GM18907 (cell line): ENCODE measurements at regions not wholly inside any gene's neighbourhood (a gene's known extent, or its start where the extent isn't known, plus 50 kb on each side); places are given as distances from the start of the nearest gene placed in this dataset.
"Not testable (repeated sequence)": the region's sequence is repeated elsewhere in the genome, so short reads cannot be mapped to it uniquely, and the experiment has no call there.

Experiments used
- ATAC-seq: cut with Tn5 transposase; IDR thresholded peaks from one replicate; pipeline ENCODE4 v1.9.1; 2021; ENCODE audit warnings: mild to moderate bottlenecking, moderate library complexity; ENCODE audit not compliant: unreplicated experiment

DNA sequence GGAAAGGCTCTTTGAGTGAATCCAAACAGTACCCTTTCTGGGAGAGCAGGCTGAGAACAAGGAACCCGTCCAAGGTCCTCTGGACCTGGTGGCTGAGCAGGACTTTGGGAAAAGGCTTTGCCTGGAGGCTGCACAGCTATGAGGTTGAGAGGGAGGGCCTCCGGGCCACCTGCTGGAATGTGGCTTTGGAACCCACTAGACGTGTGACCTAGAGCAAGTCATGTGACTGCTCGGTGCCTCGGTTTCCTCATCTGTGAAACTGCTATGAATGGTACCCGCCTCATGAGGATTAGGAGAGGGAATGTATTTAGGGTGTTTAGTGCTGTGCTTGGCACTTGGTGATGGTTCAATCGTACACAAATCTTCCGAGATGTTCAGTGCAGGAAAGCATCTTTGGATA is 50.4 kb downstream of the HAPSTR1 start:
- ATAC-seq, result no peak

DNA sequence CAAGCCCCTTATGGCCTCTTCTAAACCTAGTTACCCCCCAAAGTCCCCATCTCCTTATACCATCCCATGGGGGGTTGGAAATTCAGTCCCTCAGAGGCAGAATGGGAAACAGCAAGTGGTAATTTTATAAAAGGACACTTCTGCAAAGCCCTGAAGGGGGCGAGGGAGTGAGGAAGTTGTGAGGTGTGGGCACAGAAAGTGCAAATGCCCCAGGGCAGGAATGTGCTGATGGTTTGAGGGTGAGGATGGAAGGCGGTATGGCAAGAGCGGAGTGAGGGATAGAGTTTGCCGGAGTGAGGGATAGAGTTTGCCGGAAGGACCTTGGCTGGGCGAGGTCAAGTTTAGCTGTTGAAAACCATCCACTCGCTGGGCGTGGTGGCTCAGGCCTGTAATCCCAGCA is 52.7 kb downstream of the HAPSTR1 start:
- ATAC-seq, result no peak

DNA sequence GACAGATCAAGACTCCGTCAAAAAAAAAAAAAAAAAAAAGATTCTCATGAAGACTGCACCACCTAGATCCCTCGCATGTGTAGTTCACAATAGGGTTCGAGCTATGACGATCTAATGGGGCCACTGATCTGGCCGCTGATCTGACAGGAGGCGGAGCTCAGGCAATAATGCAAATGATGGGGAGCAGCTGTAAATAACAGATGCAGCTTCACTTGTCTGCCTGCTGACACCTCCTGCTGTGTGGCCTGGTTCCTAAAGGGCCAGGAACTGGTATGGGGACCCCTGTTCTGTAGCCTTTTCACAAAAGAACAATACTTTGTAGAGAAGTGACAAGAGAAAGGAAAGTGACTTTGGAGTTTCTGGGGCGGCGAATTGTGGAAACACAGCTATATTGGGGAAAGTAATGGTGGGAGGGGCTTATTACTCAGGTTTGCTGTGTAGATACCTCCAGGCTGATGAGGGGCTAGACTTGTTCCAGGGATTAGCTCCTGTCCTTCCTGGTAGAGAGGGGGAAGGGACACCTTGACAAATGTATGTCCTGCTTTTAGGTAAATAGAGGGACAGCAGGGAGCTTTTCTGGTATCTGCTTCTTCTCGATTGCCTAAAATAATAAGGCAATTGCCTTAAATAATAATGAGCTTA is 57.1 kb downstream of the HAPSTR1 start:
- ATAC-seq, result no peak

DNA sequence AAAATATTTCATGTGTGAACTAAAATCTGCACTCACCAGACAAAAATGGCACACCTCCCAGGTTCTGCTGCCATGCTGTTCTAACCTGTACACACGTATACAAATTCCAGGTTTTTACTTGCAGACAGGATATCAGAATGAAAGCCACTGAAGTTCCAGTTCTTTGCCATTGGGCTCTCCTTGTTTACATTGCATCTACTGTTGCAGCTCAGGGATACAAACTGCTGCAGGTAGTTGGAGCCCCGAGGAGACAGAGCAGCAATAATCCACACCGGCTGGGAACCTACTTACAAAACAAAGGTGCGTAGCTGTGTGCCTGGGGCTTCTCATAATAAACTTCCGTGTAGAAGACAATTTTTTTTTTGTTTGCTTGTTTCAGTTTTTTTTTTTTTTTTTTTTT is 59.6 kb downstream of the HAPSTR1 start:
- no peak for ATAC-seq

DNA sequence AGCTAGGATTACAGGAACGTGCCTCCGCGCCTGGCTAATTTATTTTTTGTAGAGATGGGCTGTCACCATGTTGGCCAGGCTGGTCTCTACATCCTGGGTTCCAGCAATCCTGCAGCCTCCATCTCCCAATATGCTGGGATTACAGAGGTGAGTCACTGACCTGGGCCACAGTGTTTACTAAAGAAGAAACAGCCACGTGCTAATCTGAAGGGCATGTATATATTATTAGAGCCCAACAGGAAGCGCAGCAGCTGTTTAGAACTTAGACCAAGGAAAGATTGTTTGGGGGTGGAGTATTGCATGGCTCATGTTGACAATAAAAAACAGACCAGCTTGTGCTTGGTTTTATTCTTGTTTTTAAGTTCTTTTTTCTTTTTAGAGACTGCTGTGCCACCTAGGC is 60.2 kb downstream of the HAPSTR1 start:
- no peak for ATAC-seq

DNA sequence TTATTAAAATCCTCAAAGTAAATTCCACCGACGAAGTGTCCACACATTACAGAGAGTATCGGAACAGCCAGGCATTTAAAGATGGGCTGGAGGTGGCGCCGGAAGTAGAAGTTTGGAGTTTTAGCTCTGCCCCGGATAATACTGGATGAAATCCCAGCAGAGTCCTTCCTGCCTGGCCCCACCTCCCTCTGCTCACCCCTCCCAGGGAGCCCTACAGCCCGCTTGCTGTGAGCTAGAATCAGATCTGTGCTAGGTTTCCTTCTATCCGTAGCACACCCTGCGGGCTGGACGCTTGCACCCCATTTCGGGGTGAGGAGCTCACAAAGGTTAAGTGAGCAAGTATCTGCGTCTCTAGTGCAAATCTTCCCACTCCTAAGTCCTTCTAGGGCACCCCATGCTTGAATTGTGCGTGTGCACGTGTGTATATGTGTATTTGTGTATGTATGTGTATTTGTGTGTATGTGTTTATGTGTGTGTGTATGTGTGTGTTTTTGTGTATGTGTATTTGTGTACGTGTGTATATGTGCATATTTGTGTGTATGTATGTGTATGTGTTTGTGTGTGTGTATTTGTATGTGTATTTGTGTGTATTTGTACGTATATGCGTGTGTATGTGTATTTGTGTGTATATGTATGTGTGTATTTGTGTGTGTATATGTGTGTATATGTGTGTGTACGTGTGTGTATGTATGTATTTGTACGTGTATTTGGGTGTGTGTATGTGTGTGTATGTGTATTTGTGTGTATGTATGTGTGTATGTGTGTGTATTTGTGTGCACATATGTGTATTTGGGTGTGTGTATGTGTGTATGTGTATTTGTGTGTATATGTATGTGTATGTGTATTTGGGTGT is 61.4 kb downstream of the HAPSTR1 start:
- ATAC-seq, result no peak

DNA sequence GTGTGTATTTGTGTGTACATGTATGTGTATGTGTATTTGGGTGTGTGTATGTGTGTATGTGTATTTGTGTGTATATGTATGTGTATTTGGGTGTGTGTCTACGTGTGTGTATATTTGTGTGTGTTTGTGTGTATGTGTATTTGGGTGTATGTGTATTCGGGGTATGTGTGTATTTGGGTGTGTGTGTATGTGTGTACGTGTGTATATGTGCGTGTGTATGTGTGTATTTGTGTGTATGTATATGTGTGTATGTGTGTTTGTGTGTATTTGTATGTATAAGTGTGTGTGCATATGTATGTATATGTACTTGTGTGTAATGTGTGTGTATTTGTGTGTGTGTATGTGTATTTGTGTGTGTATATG is 62.0 kb downstream of the HAPSTR1 start:
- ATAC-seq, result no peak

DNA sequence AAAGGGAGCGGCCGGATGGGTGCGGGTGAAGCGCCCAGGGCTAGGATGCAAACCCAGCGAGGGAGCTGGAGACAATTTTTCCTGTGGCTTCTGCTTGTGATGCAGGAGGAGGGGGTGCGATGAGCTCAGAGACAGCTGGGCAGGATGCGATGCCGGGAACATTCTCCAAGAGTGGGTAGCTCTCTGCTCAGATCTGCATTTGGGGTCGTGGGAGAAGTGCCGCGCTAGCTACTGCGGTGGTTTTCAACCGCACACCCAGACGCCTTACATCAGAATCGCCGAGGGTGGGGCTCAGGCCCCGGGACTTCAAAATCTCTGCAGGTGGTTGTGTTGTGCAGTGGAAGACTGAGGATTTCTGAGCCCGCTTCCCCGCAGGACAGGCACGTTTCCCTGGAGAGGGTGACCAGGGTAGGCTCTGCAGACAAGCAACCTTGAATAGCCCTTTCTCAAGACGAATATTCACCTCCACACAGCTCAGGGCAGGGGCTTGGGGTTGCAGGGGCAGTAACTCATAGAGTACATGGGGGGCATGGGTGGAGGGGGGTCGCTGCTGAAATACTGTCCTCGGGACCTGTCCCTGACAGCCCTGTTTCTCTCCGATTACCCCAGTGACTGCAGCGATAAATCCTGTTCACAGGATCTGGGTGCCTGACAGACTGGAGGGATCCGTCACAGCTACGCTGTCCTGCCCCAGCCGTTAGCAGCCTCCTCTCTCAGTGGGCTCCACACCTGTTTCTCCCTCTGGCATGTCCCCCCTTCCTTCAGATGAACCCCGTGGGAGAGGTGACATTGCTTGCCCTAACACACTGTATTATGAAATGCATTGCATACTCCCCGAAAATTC is 63.3 kb downstream of the HAPSTR1 start:
- ATAC-seq, result no peak

DNA sequence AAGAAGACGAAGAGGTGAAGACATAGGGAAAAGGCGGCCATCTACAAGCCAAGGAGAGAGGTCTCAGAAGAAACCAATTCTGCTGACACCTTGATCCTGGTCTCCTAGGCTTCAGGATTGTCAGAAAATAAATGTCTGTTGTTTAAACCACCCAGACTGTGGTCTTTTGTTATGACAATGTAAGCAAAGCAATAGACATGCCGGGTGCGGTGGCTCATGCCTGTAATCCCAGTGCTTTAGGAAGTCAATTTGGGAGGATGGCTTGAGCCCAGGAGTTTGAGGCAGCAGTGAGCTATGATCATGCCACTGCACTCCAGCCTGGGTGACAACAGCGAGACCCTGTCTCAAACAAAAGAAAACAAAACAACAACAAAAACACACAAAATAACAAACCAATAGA is 64.4 kb downstream of the HAPSTR1 start:
- ATAC-seq, result no peak

DNA sequence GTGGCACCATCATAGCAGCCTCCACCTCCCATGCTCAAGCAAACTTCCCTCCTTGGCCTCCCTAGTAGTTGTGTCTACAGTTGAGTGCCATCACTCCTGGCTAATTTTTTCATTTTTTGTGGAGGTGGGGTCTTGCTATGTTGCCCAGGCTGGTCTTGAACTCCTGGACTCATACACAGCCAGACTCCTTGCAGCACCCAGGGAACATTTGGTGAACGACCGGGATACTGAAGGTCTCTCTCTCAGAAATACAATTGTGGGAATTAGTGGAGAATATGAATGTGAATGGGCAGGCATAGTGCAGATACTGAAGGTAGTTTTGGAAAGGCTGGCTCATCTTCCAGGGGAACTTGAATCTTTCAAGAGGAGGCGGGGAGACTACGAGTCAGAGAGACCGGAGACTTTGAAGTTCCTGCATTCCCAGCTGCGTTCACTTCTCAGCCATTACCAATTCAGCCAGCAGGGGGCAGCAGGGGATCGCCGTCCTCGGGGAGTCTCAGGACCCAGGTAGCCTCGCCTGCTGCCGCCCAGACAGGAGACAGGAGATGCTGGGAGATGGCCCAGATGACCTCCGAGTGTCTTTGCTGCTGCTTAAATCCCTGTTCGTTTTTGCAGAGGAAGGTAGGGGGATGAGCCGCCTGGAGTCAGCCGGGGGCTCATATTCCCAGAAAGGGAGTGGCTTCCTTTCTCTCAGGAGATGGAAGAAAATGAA is 68.6 kb downstream of the HAPSTR1 start:
- ATAC-seq, result peak; percentile 65

DNA sequence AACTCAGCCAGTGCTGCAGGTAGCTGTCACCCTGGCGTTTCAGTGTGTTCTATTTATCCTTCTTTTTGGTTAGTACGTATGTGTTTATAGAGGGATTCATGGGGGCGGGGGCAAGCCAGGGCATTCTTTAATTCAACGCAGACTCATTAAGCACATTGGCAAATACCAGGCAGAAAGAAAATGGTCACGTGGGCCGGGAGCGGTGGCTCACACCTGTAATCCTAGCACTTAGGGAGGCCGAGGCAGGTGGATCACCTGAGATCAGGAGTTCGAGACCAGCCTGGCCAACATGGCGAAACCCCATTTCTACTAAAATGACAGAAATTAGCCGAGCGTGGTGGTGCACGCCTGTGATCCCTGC is 69.1 kb downstream of the HAPSTR1 start:
- no peak for ATAC-seq

DNA sequence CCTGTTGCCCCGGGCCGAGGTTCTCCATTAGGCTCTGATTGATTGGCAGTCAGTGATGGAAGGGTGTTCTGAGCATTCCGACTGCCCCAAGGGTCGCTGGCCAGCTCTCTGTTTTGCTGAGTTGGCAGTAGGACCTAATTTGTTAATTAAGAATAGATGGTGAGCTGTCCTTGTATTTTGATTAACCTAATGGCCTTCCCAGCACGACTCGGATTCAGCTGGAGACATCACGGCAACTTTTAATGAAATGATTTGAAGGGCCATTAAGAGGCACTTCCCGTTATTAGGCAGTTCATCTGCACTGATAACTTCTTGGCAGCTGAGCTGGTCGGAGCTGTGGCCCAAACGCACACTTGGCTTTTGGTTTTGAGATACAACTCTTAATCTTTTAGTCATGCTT is 74.2 kb downstream of the HAPSTR1 start:
- no peak for ATAC-seq

DNA sequence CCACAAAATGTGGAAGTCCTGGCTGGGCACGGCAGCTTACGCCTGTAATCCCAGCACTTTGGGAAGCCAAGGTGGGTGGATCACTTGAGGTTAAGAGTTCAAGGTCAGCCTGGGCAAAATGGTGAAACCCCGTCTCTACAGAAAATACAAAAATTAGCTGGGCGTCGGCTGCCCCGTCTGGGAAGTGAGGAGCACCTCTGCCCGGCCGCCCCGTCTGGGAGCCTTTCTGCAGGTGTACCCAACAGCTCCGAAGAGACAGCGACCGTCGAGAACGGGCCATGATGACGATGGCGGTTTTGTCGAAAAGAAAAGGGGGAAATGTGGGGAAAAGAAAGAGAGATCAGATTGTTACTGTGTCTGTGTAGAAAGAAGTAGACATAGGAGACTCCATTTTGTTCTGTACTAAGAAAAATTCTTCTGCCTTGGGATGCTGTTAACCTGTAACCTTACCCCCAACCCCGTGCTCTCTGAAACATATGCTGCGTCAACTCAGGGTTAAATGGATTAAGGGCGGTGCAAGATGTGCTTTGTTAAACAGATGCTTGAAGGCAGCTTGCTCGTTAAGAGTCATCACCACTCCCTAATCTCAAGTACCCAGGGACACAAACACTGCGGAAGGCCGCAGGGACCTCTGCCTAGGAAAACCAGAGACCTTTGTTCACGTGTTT is 75.0 kb downstream of the HAPSTR1 start:
- ATAC-seq, result not testable (repeated sequence)

DNA sequence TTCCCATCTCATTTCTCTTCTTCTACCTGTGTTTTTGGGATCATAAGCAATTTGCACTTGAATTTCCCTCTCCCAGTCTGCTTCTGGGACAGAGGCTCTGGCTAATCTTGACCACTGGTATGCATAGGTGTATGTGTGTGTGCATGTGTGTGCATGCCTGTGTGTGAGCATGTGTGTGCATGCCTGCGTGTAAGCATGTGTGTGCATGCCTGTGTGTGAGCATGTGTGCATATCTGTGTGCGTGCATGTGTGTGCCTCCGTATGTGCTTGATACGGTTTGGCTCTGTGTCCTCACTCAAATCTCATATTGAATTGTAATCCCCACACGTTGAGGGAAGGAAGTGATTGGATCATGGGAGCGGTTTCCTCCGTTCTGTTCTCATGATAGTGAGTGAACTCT is 77.7 kb downstream of the HAPSTR1 start:
- no peak for ATAC-seq

DNA sequence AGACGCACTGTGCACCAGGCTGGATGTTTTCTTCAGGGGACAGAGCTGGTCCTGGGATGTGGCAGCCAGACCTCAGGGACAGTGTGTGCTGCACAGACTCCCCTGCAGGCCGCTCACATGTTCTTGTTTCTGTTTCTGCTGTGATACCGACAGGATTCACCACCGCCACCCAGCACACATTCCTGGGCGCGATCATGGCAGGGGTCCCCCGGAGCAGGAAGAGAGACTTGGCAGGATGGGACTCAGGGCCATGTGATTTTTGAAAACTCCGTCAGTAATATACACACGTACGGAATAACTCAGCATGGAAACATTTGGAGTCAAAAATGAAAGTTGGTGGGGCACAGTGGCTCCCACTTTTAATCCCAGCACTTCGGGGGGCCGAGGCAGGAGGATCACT is 79.0 kb downstream of the HAPSTR1 start:
- ATAC-seq, result no peak

DNA sequence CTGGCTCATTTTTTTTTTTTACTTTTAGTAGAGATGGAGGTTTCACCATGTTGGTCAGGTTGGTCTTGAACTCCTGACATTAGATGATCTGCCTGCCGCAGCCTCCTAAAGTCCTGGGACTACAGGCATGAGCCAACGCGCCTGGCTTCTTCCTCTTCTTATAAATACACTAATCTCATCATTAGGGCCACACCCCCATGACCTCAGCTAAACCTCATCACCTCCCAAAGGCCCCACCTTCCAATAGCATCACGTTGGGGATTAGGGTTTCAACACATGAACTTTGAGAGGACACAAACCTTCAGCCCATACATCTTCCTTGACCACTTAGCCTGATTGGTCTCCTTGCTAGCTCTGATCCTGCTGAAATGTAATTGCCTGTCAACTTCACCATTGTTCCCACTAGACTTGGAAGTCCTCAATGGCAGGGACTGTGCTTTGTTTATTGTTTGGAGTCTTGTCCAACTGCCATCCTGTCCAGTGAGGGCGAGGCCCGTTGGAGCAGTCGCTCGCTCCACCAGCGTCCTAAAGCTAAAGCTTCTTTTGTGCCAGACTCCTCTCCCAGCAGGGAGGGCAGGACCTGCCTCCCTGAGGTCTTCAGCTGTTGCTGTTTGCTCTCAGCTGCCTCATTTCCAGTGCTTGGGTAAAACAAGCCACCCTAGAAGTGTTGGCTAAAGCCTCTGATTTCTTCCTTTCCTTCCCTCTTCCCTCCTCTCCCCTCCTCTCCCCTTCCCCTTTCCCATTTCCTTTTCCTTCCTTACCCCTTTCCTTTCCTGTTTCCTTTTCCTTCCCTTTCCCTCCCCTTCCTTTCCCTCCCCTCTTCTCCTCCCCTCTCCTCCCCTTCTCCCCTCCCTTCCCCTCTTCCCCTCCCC is 85.3 kb downstream of the HAPSTR1 start:
- no peak for ATAC-seq

DNA sequence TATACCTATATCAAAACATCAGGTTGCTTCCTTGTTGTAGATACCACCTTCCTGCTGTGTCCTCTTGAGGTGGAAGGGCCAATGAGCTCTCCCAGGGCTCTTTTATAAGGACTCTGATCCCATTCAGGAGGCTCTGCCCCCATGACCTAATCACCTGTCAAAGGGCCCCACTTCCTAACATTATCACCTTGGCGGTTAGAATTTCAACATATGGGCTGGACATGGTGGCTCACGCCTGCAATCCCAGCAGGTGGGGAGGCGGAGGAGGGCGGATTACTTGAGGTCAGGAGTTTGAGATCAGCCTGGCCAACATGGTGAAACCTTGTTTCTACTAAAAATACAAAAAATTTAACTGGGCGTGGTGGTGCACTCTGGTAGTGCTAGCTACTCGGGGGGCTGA is 86.4 kb downstream of the HAPSTR1 start:
- ATAC-seq, result no peak

DNA sequence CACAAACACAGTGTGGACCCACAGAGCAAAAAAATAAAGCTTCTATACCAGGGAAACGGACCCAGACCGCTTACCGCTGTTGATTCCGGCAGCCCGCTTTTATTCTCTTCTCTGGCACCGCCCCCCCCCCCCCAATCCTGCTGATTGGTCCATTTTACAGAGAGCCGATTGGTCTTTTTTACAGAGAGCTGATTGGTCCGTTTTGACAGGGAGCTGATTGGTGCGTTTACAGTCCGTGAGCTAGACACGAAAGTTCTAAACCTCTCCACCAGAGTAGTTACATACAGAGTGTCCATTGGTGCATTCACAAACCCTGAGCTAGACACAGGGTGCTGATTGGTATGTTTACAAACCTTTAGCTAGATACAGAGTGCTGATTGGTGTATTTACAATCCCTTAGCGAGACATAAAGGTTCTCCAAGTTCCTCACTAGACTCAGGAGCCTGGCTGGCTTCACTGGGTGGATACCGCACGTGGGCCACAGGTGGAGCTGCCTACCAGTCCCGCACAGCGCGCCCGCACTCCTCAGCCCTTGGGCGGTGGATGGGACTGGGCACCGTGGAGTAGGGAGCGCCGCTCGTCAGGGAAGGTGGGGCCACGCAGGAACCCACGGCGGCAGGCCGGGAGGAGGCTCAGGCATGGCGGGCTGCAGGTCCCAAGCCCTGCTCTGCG is 92.4 kb downstream of the HAPSTR1 start:
- ATAC-seq, result no peak

DNA sequence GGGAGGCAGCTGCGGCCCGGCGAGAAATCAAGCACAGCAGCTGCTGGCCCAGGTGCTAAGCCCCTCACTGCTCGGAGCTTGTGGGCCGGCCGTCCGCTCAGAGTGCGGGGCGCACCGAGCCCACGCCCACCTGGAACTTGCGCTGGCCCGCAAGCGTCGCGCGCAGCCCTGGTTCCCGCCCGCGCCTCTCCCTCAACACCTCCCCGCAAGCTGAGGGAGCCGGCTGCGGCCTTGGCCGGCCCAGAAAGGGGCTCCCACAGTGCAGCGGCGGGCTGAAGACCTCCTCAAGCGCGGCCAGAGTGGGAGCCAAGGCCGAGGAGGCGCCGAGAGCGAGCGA is 92.9 kb downstream of the HAPSTR1 start:
- no peak for ATAC-seq
